ENCODE measurements at regions not wholly inside any gene's neighbourhood (a gene's known extent, or its start where the extent isn't known, plus 50 kb on each side); places are given as distances from the start of the nearest gene placed in this dataset.

DNA sequence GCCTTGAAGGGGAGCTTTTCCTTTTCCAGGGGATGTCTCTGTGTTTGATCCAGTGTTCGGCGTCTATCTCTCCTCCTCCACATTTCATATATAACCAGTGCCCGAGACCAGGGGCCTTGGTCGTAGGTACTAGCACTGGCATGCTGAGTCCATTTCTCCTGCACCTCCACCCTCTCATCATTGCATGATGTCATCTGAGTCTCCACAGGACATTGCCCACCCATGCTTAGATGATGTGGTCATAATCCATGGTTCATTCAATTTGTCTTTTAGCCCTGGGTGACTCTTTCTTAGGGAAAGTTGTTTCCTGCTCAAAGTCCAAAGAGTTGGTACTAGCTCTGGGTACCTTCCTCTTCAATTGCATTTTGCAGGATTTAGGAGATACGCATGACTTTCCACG lies 328.1 kb downstream of the BCL11B start:
- Histone ChIP-seq H3K79me2 (ENCODE audit: control insufficient read depth, insufficient read depth, low read length) (no peaks in the 10 kb centered on the region), H3K4me1 (ENCODE audit: control insufficient read depth, extremely low read depth, insufficient read depth, low read length) (no peaks in the 10 kb centered on the region), H4K20me1 (replicated peaks; ENCODE audit: control insufficient read depth, extremely low read depth, insufficient read depth, low read length) (no peaks in the 10 kb centered on the region), H3K9ac (replicated peaks; ENCODE audit: extremely low read depth, insufficient read depth, low read length) (no peak overlapping the region), H3K9me1 (replicated peaks; ENCODE audit: control insufficient read depth, extremely low read depth, insufficient read depth, low read length) (no peaks in the 10 kb centered on the region), H2AFZ (ENCODE audit: low read depth, low read length) (no peak overlapping the region), H3K27ac (ENCODE audit: insufficient read depth, low read depth, low read length) (no peak overlapping the region), H3K9me3 (replicated peaks; ENCODE audit: control insufficient read depth, insufficient read depth, low read length) (peaks cover 7% of the 10 kb centered on the region), H3K36me3 (ENCODE audit: control insufficient read depth in 2 of 2, extremely low read depth in 1 of 2, insufficient read depth in 2 of 2, low read length in 2 of 2) (no peaks in the 10 kb centered on the region), H3K27me3 (ENCODE audit: control insufficient read depth in 2 of 2, insufficient read depth in 2 of 2, low read length in 2 of 2) (no peaks in the 10 kb centered on the region), H3K4me3 (replicated peaks in 1 of 3; ENCODE audit: insufficient read depth in 1 of 3, low read depth in 1 of 3, low read length in 3 of 3) (no peak overlapping the region), H3K4me2 (ENCODE audit: insufficient read depth, low read length) (no peak overlapping the region)
- no peak for TF ChIP-seq POLR2AphosphoS5 (IDR thresholded peaks at IDR 0.05; ENCODE audit: insufficient read depth, low read depth, low read length)
- no peak for TF ChIP-seq EZH2 (IDR thresholded peaks at IDR 0.05; ENCODE audit: borderline replicate concordance, low read depth, low read length, severe bottlenecking)
- FAIRE-seq, result no peak
- dilution Hi-C loops (cut with MboI; ENCODE audit: extremely low pct_ligation_motif_present, low sequenced_read_pairs), result no loop called here
- intact Hi-C loops (cut with micrococcal nuclease), result no loop called here
- ChIA-PET POLR2A (no interaction called here), CTCF (no interaction called here)
- BruUV-seq (replicated peaks), result no TSS peak
- DNase-seq (ENCODE audit: low read depth, low spot score), result no peak

DNA sequence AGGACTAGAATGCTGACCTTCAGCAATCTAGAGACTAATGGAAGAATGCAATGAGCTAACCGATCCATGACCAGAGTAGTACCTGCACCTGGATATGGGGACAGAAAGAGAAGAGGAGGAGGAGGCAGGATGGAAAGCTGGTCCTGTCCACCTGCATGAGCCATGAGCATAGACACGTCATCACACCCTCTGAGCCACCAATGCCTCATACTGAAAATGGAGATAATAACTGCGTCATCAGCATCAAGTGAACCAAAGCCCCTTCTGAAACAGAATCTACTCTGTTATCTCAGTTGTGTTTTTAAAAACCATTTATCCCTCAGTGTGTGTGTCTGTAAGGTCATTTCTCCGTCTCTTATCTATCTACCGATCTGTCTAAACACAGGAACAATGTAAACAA lies 327.0 kb downstream of the BCL11B start:
- intact Hi-C loops (cut with micrococcal nuclease), result no loop called here

More for the DNA sequence above, 327.0 kb downstream of the BCL11B start:
- H3K79me2 ChIP-seq (ENCODE audit: control insufficient read depth, insufficient read depth, low read length), result no peaks in the 10 kb centered on the region
- H3K4me3 ChIP-seq (replicated peaks in 1 of 3; ENCODE audit: insufficient read depth in 1 of 3, low read depth in 1 of 3, low read length in 3 of 3), result no peak overlapping the region
- no TSS peak for BruUV-seq (replicated peaks)
- H2AFZ ChIP-seq (ENCODE audit: low read depth, low read length), result no peak overlapping the region
- dilution Hi-C loops (cut with MboI; ENCODE audit: extremely low pct_ligation_motif_present, low sequenced_read_pairs), result no loop called here
- no peak overlapping the region for H3K4me2 ChIP-seq (ENCODE audit: insufficient read depth, low read length)
- POLR2A ChIA-PET, result no interaction called here
- no peak for DNase-seq (ENCODE audit: low read depth, low spot score)
- no peaks in the 10 kb centered on the region for H4K20me1 ChIP-seq (replicated peaks; ENCODE audit: control insufficient read depth, extremely low read depth, insufficient read depth, low read length)
- no peaks in the 10 kb centered on the region for H3K27me3 ChIP-seq (ENCODE audit: control insufficient read depth in 2 of 2, insufficient read depth in 2 of 2, low read length in 2 of 2)
- H3K9me1 ChIP-seq (replicated peaks; ENCODE audit: control insufficient read depth, extremely low read depth, insufficient read depth, low read length), result no peaks in the 10 kb centered on the region
- no peak overlapping the region for H3K27ac ChIP-seq (ENCODE audit: insufficient read depth, low read depth, low read length)
- no peak overlapping the region for H3K9ac ChIP-seq (replicated peaks; ENCODE audit: extremely low read depth, insufficient read depth, low read length)
- no peaks in the 10 kb centered on the region for H3K36me3 ChIP-seq (ENCODE audit: control insufficient read depth in 2 of 2, extremely low read depth in 1 of 2, insufficient read depth in 2 of 2, low read length in 2 of 2)
- CTCF ChIA-PET, result no interaction called here
- FAIRE-seq, result no peak
- no peaks in the 10 kb centered on the region for H3K4me1 ChIP-seq (ENCODE audit: control insufficient read depth, extremely low read depth, insufficient read depth, low read length)
- no peak for TF ChIP-seq JUN (IDR thresholded peaks at IDR 0.05; ENCODE audit: borderline replicate concordance, insufficient read depth, insufficient read length, low read depth)
- TF ChIP-seq MYC (IDR thresholded peaks at IDR 0.05; ENCODE audit: low read depth, low read length), result no peak
- TF ChIP-seq POLR2A (IDR thresholded peaks at IDR 0.05; ENCODE audit: low read depth, low read length), result no peak
- TF ChIP-seq POLR2AphosphoS5 (IDR thresholded peaks at IDR 0.05; ENCODE audit: insufficient read depth, low read depth, low read length), result no peak
- TF ChIP-seq, protein P1, sequence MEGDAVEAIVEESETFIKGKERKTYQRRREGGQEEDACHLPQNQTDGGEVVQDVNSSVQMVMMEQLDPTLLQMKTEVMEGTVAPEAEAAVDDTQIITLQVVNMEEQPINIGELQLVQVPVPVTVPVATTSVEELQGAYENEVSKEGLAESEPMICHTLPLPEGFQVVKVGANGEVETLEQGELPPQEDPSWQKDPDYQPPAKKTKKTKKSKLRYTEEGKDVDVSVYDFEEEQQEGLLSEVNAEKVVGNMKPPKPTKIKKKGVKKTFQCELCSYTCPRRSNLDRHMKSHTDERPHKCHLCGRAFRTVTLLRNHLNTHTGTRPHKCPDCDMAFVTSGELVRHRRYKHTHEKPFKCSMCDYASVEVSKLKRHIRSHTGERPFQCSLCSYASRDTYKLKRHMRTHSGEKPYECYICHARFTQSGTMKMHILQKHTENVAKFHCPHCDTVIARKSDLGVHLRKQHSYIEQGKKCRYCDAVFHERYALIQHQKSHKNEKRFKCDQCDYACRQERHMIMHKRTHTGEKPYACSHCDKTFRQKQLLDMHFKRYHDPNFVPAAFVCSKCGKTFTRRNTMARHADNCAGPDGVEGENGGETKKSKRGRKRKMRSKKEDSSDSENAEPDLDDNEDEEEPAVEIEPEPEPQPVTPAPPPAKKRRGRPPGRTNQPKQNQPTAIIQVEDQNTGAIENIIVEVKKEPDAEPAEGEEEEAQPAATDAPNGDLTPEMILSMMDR (IDR thresholded peaks at IDR 0.05; ENCODE audit: extremely low read depth in 1 of 2, insufficient read depth in 1 of 2, low read depth in 1 of 2, low read length in 2 of 2), result no peak
- no peak for TF ChIP-seq EZH2 (IDR thresholded peaks at IDR 0.05; ENCODE audit: borderline replicate concordance, low read depth, low read length, severe bottlenecking)
- TF ChIP-seq FOS (IDR thresholded peaks at IDR 0.05; ENCODE audit: borderline replicate concordance, insufficient read depth, low read length), result no peak
- TF ChIP-seq GATA2 (IDR thresholded peaks at IDR 0.05; ENCODE audit: insufficient read depth, insufficient read length, low read depth, low read length), result no peak
- TF ChIP-seq, protein P2, sequence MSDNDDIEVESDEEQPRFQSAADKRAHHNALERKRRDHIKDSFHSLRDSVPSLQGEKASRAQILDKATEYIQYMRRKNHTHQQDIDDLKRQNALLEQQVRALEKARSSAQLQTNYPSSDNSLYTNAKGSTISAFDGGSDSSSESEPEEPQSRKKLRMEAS (IDR thresholded peaks at IDR 0.05; ENCODE audit: insufficient read depth, insufficient read length), result no peak
- H3K9me3 ChIP-seq (replicated peaks; ENCODE audit: control insufficient read depth, insufficient read depth, low read length), result peaks cover 7% of the 10 kb centered on the region
